Esophagus muscularis mucosa (tissue), 3 donors: ENCODE measurements at regions not wholly inside any gene's neighbourhood (a gene's known extent, or its start where the extent isn't known, plus 50 kb on each side); places are given as distances from the start of the nearest gene placed in this dataset.

Experiments
- POLR2AphosphoS5 ChIP-seq, 2 donors: sonication (generic); formaldehyde crosslinking; IDR thresholded peaks; one replicate each; pipeline ENCODE4 v1.6.1; 2017; ENCODE audit warnings: antibody characterized with exemption in 2 of 2
- TF ChIP-seq, protein P1 (sequence below), 3 experiments: fragments of 200-600 bp in 2 of 3; fragments of 450-650 bp in 1 of 3; sonication (generic) in 2 of 3; IDR thresholded peaks; one replicate each; pipeline ENCODE4 v1.5.1; 2017 to 2019; ENCODE audit warnings: antibody characterized with exemption in 3 of 3, mild to moderate bottlenecking in 2 of 3, moderate library complexity in 1 of 3

DNA sequence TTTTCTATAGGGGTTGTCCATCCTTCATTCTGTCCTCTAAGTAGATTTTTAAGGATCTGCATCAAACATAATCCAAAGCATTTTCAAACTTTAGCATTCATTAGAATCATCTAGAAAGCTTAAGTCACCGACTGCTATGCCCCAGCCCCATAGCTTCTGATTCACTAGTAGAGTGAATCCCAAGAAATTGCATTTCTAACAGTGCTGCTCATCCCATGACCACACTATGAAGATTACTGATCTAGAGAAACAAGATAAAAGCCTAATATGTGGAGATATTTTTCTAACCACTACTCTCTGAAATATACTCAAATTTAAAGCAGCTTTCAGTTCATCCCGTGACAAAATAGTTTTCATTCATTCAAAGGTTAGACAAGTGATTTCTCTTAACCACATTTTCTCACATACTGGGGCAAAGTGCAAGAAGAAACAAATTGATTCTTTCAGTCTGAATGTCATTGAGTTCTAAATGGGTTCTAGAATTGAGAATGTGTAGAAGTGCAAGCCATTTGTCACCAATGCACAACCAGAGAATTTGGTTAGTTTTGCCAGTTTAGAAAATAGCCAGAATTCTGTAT, 286.9 kb upstream of the CD180 start:
- TF ChIP-seq, protein P1, sequence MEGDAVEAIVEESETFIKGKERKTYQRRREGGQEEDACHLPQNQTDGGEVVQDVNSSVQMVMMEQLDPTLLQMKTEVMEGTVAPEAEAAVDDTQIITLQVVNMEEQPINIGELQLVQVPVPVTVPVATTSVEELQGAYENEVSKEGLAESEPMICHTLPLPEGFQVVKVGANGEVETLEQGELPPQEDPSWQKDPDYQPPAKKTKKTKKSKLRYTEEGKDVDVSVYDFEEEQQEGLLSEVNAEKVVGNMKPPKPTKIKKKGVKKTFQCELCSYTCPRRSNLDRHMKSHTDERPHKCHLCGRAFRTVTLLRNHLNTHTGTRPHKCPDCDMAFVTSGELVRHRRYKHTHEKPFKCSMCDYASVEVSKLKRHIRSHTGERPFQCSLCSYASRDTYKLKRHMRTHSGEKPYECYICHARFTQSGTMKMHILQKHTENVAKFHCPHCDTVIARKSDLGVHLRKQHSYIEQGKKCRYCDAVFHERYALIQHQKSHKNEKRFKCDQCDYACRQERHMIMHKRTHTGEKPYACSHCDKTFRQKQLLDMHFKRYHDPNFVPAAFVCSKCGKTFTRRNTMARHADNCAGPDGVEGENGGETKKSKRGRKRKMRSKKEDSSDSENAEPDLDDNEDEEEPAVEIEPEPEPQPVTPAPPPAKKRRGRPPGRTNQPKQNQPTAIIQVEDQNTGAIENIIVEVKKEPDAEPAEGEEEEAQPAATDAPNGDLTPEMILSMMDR (IDR thresholded peaks at IDR 0.05) = no peak
- TF ChIP-seq POLR2AphosphoS5 (IDR thresholded peaks at IDR 0.05) = no peak
